ENCODE measurements at regions not wholly inside any gene's neighbourhood (a gene's known extent, or its start where the extent isn't known, plus 50 kb on each side); places are given as distances from the start of the nearest gene placed in this dataset.

DNA sequence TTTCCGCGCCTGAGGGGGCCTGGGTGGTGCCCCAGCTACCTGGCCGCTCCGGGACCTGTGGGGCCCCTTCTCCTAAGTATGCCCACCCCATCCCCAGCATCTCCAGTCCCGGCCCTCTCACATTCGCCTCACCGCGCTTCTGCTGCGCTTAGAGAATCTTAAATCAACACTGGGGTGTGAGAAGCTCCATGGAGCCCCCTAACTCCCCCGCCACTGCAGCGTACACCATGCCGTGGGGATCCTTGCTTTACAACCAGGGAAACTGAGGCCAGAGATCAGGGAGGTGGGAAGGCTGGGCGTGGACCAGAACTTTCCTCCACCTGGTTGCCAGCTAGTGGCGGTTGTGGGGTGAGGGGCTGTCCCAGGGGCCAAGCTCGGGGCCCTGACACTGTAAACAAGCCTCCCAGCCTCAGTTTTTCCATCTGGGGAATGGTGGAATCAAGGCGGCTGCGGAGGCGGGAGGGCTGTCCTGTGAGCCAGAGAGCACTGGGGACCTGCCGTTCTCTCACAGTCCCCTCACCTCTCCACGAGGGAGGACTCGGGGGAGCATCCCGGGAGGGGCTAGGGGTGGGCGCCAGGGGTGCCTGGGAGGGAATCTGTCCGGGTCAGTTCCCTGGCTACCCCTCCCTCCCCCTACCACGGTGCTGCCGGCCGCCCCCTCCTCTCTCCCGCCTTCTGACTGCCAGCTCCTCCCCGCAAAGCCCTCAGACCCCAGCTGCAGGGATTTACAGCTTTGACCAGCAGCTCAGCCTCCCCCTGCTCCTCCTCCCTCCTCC is 161.2 kb downstream of the C9orf50 start:
- H3K27me3 Mint-ChIP-seq = no peaks in the 10 kb centered on the region
- H3K4me1 Mint-ChIP-seq (ENCODE audit: unreplicated experiment) = peaks cover 22% of the 10 kb centered on the region
- no peak overlapping the region for H3K27ac Mint-ChIP-seq
- H3K4me3 Mint-ChIP-seq = no peak overlapping the region
- no peaks in the 10 kb centered on the region for H3K9me3 Mint-ChIP-seq
- TF ChIP-seq, protein P1, sequence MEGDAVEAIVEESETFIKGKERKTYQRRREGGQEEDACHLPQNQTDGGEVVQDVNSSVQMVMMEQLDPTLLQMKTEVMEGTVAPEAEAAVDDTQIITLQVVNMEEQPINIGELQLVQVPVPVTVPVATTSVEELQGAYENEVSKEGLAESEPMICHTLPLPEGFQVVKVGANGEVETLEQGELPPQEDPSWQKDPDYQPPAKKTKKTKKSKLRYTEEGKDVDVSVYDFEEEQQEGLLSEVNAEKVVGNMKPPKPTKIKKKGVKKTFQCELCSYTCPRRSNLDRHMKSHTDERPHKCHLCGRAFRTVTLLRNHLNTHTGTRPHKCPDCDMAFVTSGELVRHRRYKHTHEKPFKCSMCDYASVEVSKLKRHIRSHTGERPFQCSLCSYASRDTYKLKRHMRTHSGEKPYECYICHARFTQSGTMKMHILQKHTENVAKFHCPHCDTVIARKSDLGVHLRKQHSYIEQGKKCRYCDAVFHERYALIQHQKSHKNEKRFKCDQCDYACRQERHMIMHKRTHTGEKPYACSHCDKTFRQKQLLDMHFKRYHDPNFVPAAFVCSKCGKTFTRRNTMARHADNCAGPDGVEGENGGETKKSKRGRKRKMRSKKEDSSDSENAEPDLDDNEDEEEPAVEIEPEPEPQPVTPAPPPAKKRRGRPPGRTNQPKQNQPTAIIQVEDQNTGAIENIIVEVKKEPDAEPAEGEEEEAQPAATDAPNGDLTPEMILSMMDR (conservative IDR thresholded peaks at IDR 0.05) = no peak
- DNase-seq (ENCODE audit: extremely low spot score, unreplicated experiment) = no peak
- H3K36me3 Mint-ChIP-seq = no peaks in the 10 kb centered on the region

DNA sequence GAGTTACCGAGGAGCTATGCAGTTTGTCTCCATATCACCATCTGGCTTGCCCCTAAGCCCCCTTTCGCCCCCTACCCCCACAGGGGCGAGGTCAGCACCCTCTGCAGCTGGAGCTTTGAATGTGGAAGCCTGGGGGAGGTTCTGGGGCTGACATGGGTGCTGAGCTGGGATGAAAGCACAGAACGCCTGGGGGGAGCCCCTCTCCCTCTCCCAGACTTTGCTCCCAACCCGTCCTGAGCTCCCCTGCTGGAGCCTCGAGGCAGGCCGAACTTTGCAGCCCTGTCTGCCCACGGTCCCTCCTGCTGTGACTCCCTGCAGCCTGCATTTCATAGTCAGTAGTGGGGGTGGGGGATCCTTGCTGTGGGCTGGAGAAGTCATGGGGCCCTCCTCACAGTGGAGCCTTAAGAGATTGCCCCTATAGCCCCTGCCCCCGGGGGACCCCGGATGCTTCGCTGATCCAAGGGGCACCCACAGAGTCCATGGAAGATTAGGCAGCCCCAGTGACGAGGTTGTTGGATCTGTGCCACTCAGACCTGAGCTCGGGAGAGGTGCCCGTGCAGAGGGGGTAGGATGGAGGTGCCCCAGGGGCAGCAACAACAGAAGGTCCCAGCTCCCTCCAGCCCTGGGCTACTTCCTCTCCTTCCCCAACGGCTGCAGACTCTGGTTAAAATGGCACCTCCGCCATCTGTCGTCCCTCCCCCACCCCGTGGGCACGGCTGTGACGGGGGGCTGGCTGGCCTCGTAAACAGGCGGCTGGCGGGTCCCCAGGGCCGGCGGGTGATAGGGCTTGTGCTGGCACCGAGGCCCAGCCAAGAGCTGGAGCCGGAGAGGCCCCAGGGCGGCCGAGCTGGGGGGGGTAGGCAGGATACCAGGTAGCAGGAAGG is 162.0 kb downstream of the C9orf50 start:
- TF ChIP-seq, protein P1 (conservative IDR thresholded peaks at IDR 0.05) = no peak
- Mint-ChIP-seq H3K27me3 (no peaks in the 10 kb centered on the region), H3K27ac (no peak overlapping the region), H3K36me3 (no peaks in the 10 kb centered on the region), H3K4me1 (ENCODE audit: unreplicated experiment) (peaks cover 22% of the 10 kb centered on the region), H3K9me3 (no peaks in the 10 kb centered on the region), H3K4me3 (no peak overlapping the region)
- DNase-seq (ENCODE audit: extremely low spot score, unreplicated experiment) = no peak

DNA sequence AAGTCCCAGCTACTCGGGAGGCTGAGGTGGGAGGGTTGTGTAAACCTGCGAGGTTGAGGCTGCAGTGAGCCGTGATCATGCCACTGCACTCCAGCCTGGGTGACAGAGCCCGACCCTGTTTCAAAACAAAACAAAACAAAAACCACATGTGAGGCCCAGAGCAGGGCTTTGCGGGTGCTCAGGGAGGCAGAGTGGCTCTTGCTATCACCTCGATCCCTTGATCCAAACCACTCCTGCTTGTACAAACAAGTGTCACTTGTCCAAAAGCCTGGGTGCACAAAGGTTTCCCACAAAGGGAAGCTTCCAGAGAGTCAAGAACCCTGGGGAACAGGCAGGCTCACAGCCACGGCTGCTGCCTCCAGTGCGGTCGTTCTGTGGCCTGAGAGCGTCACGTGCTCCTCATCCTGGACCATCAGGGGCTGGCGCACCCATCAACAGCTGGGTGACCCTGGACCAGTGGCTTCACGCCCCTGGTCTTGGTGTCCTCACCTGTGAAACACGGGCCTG is 162.7 kb downstream of the C9orf50 start:
- H3K27me3 Mint-ChIP-seq = no peaks in the 10 kb centered on the region
- H3K9me3 Mint-ChIP-seq = no peaks in the 10 kb centered on the region
- peaks cover 19% of the 10 kb centered on the region for H3K4me1 Mint-ChIP-seq (ENCODE audit: unreplicated experiment)
- no peak overlapping the region for H3K27ac Mint-ChIP-seq
- peak overlapping the region; percentile 22 for H3K4me3 Mint-ChIP-seq
- H3K36me3 Mint-ChIP-seq = no peaks in the 10 kb centered on the region
- no peak for DNase-seq (ENCODE audit: extremely low spot score, unreplicated experiment)
- TF ChIP-seq, protein P1 (conservative IDR thresholded peaks at IDR 0.05) = no peak

DNA sequence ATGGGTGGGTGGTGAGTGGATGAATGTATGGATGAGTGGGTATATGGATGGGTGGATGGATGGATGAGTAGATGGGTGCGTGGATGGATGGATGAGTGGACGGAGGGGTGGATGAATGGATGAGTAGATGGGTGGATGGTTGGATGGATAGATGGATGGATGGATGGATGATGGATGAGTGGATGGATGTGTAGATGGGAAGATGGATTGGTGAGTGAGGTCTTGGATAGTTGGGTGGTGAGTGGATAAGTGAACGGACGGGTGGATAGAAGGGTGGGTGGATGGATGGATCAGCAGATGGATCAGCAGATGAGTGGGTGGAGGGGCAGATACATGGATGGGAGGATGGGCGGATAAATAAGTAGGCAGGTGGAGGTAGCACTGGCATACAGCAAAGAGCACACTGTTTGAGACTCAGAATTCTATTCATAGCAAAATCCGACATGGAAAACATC is 163.5 kb downstream of the C9orf50 start:
- H3K36me3 Mint-ChIP-seq = no peaks in the 10 kb centered on the region
- TF ChIP-seq, protein P1 (conservative IDR thresholded peaks at IDR 0.05) = no peak
- no peaks in the 10 kb centered on the region for H3K9me3 Mint-ChIP-seq
- no peak overlapping the region for H3K27ac Mint-ChIP-seq
- H3K4me1 Mint-ChIP-seq (ENCODE audit: unreplicated experiment) = peaks cover 19% of the 10 kb centered on the region
- DNase-seq (ENCODE audit: extremely low spot score, unreplicated experiment) = no peak
- H3K27me3 Mint-ChIP-seq = no peaks in the 10 kb centered on the region
- H3K4me3 Mint-ChIP-seq = no peak overlapping the region

DNA sequence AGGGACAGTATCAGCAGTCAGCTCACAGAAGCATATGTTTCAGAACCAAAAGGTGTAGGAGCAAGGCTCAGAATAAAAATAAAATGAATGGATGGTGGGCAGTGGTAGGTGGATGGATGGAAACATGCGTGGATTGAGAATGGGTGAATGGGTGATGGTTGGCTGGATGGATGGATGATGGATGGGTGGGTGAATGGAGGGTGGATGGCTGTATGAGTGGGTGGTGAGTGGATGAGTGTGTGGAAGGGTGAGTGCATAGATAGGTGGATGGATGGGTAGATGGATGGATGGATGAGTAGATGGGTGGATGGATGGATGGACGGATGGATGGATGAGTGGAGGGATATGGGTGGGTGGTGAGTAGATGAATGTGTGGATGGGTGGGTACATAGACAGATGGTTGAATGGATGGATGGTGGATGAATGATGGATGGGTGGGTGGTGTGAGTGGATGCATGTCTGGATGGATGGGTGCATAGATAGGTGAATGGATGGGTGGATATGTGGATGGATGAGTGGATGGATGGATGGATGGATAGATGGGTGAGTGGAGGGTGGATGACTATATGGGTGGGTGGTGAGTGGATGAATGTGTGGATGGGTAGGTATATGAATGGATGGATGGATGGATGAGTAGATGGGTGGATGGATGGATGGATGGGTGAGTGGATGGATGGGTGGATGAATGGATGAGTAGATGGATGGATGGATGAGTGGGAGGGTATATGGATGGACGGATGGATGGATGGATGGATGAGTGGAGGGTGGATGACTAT is 164.2 kb downstream of the C9orf50 start:
- H3K36me3 Mint-ChIP-seq = no peaks in the 10 kb centered on the region
- TF ChIP-seq, protein P1 (conservative IDR thresholded peaks at IDR 0.05) = no peak
- no peaks in the 10 kb centered on the region for H3K9me3 Mint-ChIP-seq
- no peak for DNase-seq (ENCODE audit: extremely low spot score, unreplicated experiment)
- H3K4me3 Mint-ChIP-seq = no peak overlapping the region
- no peaks in the 10 kb centered on the region for H3K27me3 Mint-ChIP-seq
- peaks cover 25% of the 10 kb centered on the region for H3K4me1 Mint-ChIP-seq (ENCODE audit: unreplicated experiment)
- peak overlapping the region; percentile 32 for H3K27ac Mint-ChIP-seq
